MM.1S (cell line): ENCODE measurements at regions not wholly inside any gene's neighbourhood (a gene's known extent, or its start where the extent isn't known, plus 50 kb on each side); places are given as distances from the start of the nearest gene placed in this dataset.

Source experiments
- DNase-seq: peaks from one replicate; pipeline ENCODE4 v3.0.0-alpha.2; 2015
- H2AFZ ChIP-seq: fragments of 300-600 bp; sonication (generic); 2 replicates; pipeline ENCODE4 v1.6.0; 2016; ENCODE audit warnings: antibody characterized with exemption, low read length
- H3F3A ChIP-seq: fragments of 300-600 bp; sonication (generic); 2 replicates; pipeline ENCODE4 v1.6.1; 2016; ENCODE audit warnings: mild to moderate bottlenecking, antibody characterized with exemption, low read length, moderate library complexity, mixed read lengths; ENCODE audit not compliant: insufficient read depth
- H3K27ac ChIP-seq: fragments of 300-600 bp; sonication (generic); 2 replicates; pipeline ENCODE4 v1.5.1; 2016; ENCODE audit warnings: mild to moderate bottlenecking, low read length
- H3K27me3 ChIP-seq: fragments of 300-600 bp; sonication (generic); replicated peaks from 2 replicates; pipeline ENCODE4 v1.6.0; 2016; ENCODE audit warnings: low read length; ENCODE audit not compliant: insufficient read depth
- H3K36me3 ChIP-seq: fragments of 300-600 bp; sonication (generic); replicated peaks from 2 replicates; pipeline ENCODE4 v1.6.1; 2016; ENCODE audit warnings: mild to moderate bottlenecking, low read length, mixed read lengths; ENCODE audit not compliant: insufficient read depth
- H3K4me1 ChIP-seq: fragments of 300-600 bp; sonication (generic); 2 replicates; pipeline ENCODE4 v1.6.1; 2016; ENCODE audit warnings: low read length, mixed read lengths
- H3K4me2 ChIP-seq: fragments of 300-600 bp; sonication (generic); 2 replicates; pipeline ENCODE4 v1.6.0; 2016; ENCODE audit warnings: low read depth, low read length
- H3K4me3 ChIP-seq: fragments of 300-600 bp; sonication (generic); 2 replicates; pipeline ENCODE4 v1.5.1; 2016; ENCODE audit warnings: low read length, mixed read lengths
- H3K79me2 ChIP-seq: fragments of 300-600 bp; sonication (generic); 2 replicates; pipeline ENCODE4 v1.6.1; 2016; ENCODE audit warnings: mixed run types, low read length, mixed read lengths
- H3K9ac ChIP-seq: fragments of 300-600 bp; sonication (generic); 2 replicates; pipeline ENCODE4 v1.6.1; 2016; ENCODE audit warnings: low read length, mixed read lengths
- H3K9me2 ChIP-seq: fragments of 300-600 bp; sonication (generic); replicated peaks from 2 replicates; pipeline ENCODE4 v1.6.1; 2016; ENCODE audit warnings: mild to moderate bottlenecking, low read length, mixed read lengths; ENCODE audit not compliant: insufficient read depth
- H3K9me3 ChIP-seq: fragments of 300-600 bp; sonication (generic); replicated peaks from 2 replicates; pipeline ENCODE4 v1.6.1; 2016; ENCODE audit warnings: mild to moderate bottlenecking, low read length, mixed read lengths; ENCODE audit not compliant: insufficient read depth
- H4K20me1 ChIP-seq: fragments of 300-600 bp; sonication (generic); 2 replicates; pipeline ENCODE4 v1.6.1; 2016; ENCODE audit warnings: mild to moderate bottlenecking, low read length, moderate library complexity, mixed read lengths; ENCODE audit not compliant: insufficient read depth
- CTCF ChIP-seq: fragments of 300-600 bp; sonication (generic); IDR thresholded peaks from 2 replicates; pipeline ENCODE4 v1.5.1; 2016; ENCODE audit warnings: antibody characterized with exemption, low read length, mixed read lengths
- EZH2 ChIP-seq: fragments of 300-600 bp; sonication (generic); optimal IDR thresholded peaks from 2 replicates; pipeline ENCODE3; 2017; ENCODE audit warnings: low read depth, mild to moderate bottlenecking, antibody characterized with exemption, low read length, mixed read lengths
- EZH2phosphoT487 ChIP-seq: fragments of 300-600 bp; sonication (generic); IDR thresholded peaks from 2 replicates; pipeline ENCODE4 v1.6.1; 2018; ENCODE audit warnings: antibody characterized with exemption, low read length

GRCh38 chr4:38204339-38205035 lies 244.3 kb downstream of the PTTG2 start:
- no peak for DNase-seq
- no peak overlapping the region for H3K4me3 ChIP-seq

GRCh38 chr4:38205261-38205660 lies 245.1 kb downstream of the PTTG2 start:
- Histone ChIP-seq H3K27ac (no peak overlapping the region), H3K9me2 (no peaks in the 10 kb centered on the region), H3K4me2 (no peak overlapping the region), H2AFZ (no peak overlapping the region), H3K4me3 (no peak overlapping the region), H3K9ac (no peak overlapping the region), H3K9me3 (no peaks in the 10 kb centered on the region), H3K27me3 (no peaks in the 10 kb centered on the region), H3K79me2 (no peaks in the 10 kb centered on the region), H3K4me1 (peaks cover 6% of the 10 kb centered on the region; the same call in 1 of the 2 replicates), H3K36me3 (no peaks in the 10 kb centered on the region), H4K20me1 (no peaks in the 10 kb centered on the region), H3F3A (no peaks in the 10 kb centered on the region)
- TF ChIP-seq CTCF, result no peak
- no peak for TF ChIP-seq EZH2
- no peak for TF ChIP-seq EZH2phosphoT487
- DNase-seq, result no peak

More at GRCh38 chr4:38204339-38205035, 244.3 kb downstream of the PTTG2 start:
- H3K4me2 ChIP-seq, result no peak overlapping the region
- no peaks in the 10 kb centered on the region for H3F3A ChIP-seq
- no peak for TF ChIP-seq EZH2
- TF ChIP-seq CTCF, result no peak
- no peak for TF ChIP-seq EZH2phosphoT487
- H2AFZ ChIP-seq, result no peak overlapping the region
- no peaks in the 10 kb centered on the region for H3K36me3 ChIP-seq
- no peaks in the 10 kb centered on the region for H3K9me3 ChIP-seq
- no peaks in the 10 kb centered on the region for H4K20me1 ChIP-seq
- H3K9me2 ChIP-seq, result no peaks in the 10 kb centered on the region
- H3K79me2 ChIP-seq, result no peaks in the 10 kb centered on the region
- H3K27ac ChIP-seq, result no peak overlapping the region
- H3K27me3 ChIP-seq, result no peaks in the 10 kb centered on the region
- H3K9ac ChIP-seq, result no peak overlapping the region
- H3K4me1 ChIP-seq, result peaks cover 6% of the 10 kb centered on the region; the same call in 1 of the 2 replicates

GRCh38 chr4:38207110-38207457 lies 246.9 kb downstream of the PTTG2 start:
- no peak overlapping the region for H3K9ac ChIP-seq
- H2AFZ ChIP-seq, result no peak overlapping the region
- no peaks in the 10 kb centered on the region for H3K9me3 ChIP-seq
- no peak overlapping the region for H3K27ac ChIP-seq
- no peaks in the 10 kb centered on the region for H3F3A ChIP-seq
- TF ChIP-seq EZH2phosphoT487, result no peak
- TF ChIP-seq EZH2, result no peak
- TF ChIP-seq CTCF, result no peak
- H3K27me3 ChIP-seq, result no peaks in the 10 kb centered on the region
- H3K9me2 ChIP-seq, result no peaks in the 10 kb centered on the region
- no peaks in the 10 kb centered on the region for H3K79me2 ChIP-seq
- H3K36me3 ChIP-seq, result no peaks in the 10 kb centered on the region
- no peak for DNase-seq
- no peak overlapping the region for H3K4me3 ChIP-seq
- H4K20me1 ChIP-seq, result no peaks in the 10 kb centered on the region
- no peak overlapping the region for H3K4me2 ChIP-seq
- H3K4me1 ChIP-seq, result no peaks in the 10 kb centered on the region
